Epithelial cell of proximal tubule (primary cell): ENCODE measurements at regions not wholly inside any gene's neighbourhood (a gene's known extent, or its start where the extent isn't known, plus 50 kb on each side); places are given as distances from the start of the nearest gene placed in this dataset.
"Not testable (repeated sequence)": the region's sequence is repeated elsewhere in the genome, so short reads cannot be mapped to it uniquely, and the experiment has no call there.

ENCODE experiments used
- DNase-seq: peaks from one replicate; pipeline ENCODE4 v3.0.0-alpha.2; 2011; ENCODE audit warnings: low read depth
- H3K4me3 ChIP-seq: 2 replicates; pipeline ENCODE4 v1.5.1; 2011; ENCODE audit warnings: low read depth, mild to moderate bottlenecking, low read length
- TF ChIP-seq, protein P1 (sequence below): conservative IDR thresholded peaks from 2 replicates; pipeline ENCODE4 v1.5.1; 2012; ENCODE audit warnings: low read depth, mild to moderate bottlenecking, low read length

GRCh38 chr2:51782921-51783765 lies 751.2 kb upstream of the NRXN1 start:
- TF ChIP-seq, protein P1, sequence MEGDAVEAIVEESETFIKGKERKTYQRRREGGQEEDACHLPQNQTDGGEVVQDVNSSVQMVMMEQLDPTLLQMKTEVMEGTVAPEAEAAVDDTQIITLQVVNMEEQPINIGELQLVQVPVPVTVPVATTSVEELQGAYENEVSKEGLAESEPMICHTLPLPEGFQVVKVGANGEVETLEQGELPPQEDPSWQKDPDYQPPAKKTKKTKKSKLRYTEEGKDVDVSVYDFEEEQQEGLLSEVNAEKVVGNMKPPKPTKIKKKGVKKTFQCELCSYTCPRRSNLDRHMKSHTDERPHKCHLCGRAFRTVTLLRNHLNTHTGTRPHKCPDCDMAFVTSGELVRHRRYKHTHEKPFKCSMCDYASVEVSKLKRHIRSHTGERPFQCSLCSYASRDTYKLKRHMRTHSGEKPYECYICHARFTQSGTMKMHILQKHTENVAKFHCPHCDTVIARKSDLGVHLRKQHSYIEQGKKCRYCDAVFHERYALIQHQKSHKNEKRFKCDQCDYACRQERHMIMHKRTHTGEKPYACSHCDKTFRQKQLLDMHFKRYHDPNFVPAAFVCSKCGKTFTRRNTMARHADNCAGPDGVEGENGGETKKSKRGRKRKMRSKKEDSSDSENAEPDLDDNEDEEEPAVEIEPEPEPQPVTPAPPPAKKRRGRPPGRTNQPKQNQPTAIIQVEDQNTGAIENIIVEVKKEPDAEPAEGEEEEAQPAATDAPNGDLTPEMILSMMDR = no peak
- H3K4me3 ChIP-seq = no peak overlapping the region
- no peak for DNase-seq

GRCh38 chr2:51781691-51782090 lies 749.8 kb upstream of the NRXN1 start:
- no peak for DNase-seq
- H3K4me3 ChIP-seq = no peak overlapping the region
- TF ChIP-seq, protein P1 = no peak

GRCh38 chr2:51780353-51780752 lies 748.4 kb upstream of the NRXN1 start:
- TF ChIP-seq, protein P1 = no peak
- H3K4me3 ChIP-seq = no peak overlapping the region
- no peak for DNase-seq

DNA sequence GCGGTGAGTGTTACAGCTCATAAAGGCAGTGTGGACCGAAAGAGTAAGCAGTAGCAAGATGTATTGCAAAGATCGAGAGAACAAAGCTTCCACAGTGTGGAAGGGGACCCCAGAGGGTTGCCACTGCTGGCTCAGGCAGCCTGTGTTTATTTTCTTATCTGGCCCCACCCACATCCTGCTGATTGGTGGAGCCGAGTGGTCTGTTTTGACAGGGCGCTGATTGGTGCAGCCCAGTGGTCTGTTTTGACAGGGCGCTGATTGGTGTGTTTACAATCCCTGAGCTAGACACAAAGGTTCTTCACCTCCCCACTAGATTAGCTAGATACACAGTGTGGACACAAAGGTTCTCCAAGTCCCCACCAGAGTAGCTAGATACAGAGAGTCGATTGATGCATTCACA lies 747.8 kb upstream of the NRXN1 start:
- not testable (repeated sequence) for H3K4me3 ChIP-seq, DNase-seq

DNA sequence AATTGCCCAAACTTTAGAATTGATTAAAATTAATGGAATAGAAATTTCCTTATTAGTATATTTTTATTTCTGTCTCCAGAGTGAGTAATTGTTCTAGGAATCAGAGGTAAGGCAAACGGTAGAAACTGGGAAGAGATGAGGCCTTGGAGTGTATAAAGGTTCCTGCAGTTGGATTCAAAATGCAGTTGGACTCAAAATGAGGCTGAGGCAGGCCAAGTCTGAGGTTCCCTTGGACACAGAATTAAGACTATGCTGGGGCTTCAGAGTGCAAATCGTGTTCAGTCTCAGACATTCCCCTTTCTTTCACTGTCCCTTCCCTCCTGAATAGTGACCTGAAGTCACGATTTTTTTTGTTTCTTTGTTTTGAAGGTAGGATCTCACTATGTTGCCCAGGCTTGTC lies 746.9 kb upstream of the NRXN1 start:
- H3K4me3 ChIP-seq = no peak overlapping the region
- TF ChIP-seq, protein P1 = no peak
- no peak for DNase-seq

GRCh38 chr2:51774606-51775005 lies 742.7 kb upstream of the NRXN1 start:
- not testable (repeated sequence) for H3K4me3 ChIP-seq, DNase-seq

DNA sequence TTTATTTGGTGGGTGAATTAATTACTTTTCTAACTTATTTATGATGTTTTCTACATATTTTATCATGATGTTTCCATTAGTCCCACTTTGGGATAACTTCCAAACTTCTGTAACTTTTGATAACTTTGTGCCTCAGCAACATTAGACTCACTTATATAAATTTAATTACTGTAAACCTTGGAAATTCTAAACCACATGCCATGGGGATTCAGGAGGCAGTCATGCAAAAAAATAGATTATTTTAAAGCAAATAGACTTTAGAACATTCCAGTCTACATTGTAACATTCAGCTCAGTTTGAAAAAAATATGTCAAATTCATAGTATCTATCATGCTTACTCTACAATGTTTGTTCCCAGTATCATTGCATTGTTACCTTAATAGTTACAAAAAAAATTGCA lies 728.5 kb upstream of the NRXN1 start:
- TF ChIP-seq, protein P1 = no peak
- DNase-seq = no peak
- no peak overlapping the region for H3K4me3 ChIP-seq

DNA sequence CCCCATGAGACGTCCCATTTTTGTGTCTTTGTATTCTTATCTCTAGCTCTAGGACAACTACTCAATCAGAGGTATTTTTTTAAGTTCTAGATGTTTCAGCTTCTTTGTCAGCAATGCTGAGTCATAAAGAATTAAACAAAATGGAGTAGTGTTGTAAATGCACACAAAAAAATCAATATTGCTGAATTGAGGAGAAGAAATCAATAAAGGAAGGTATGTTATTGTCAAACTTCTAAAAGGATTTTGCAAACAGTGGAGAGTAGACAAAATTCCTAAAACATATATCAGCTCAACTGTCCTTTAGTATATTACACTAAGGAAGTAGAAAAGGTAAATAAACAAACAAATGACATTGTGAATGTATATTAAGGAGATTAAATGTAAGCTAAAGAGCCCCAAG lies 726.1 kb upstream of the NRXN1 start:
- no peak overlapping the region for H3K4me3 ChIP-seq
- TF ChIP-seq, protein P1 = no peak
- no peak for DNase-seq
